ENCODE measurements at regions not wholly inside any gene's neighbourhood (a gene's known extent, or its start where the extent isn't known, plus 50 kb on each side); places are given as distances from the start of the nearest gene placed in this dataset.

DNA sequence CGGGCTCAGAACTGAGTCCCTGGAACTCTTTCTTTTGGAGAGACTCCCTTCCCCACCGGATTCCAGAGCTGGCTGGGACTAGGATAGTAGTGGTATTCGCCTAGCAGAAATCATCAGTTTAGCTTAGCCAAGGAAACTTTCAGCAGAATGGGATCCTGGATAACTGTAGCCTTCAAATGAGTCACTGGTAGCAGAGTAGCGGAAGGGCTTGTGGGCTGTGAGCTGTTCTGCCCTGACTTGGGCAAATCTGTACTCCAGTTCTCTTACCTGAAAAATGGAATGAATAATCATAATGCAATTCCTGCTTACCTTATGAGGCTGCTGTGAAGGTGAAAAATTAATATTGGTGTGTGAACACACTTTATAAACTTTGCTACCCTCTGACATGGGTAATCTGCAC is 244.3 kb upstream of the CHD6 start:
- Histone ChIP-seq H3K4me2 (no peak overlapping the region), H3K27me3 (ENCODE audit: insufficient read depth, low read depth) (no peaks in the 10 kb centered on the region), H3K9ac (no peak overlapping the region), H3K4me1 (ENCODE audit: low read depth, poor library complexity, severe bottlenecking) (no peaks in the 10 kb centered on the region), H4K20me1 (ENCODE audit: insufficient read depth) (no peaks in the 10 kb centered on the region), H3K4me3 (IDR thresholded peaks at IDR 0.05; ENCODE audit: insufficient read depth, low read depth, low read length) (no peak overlapping the region), H3K79me2 (ENCODE audit: insufficient read depth, low read depth) (no peaks in the 10 kb centered on the region), H3K27ac (no peak overlapping the region), H2AFZ (ENCODE audit: low read depth) (no peak overlapping the region), H3K36me3 (ENCODE audit: insufficient read depth) (no peaks in the 10 kb centered on the region)
- TF ChIP-seq, protein P1, sequence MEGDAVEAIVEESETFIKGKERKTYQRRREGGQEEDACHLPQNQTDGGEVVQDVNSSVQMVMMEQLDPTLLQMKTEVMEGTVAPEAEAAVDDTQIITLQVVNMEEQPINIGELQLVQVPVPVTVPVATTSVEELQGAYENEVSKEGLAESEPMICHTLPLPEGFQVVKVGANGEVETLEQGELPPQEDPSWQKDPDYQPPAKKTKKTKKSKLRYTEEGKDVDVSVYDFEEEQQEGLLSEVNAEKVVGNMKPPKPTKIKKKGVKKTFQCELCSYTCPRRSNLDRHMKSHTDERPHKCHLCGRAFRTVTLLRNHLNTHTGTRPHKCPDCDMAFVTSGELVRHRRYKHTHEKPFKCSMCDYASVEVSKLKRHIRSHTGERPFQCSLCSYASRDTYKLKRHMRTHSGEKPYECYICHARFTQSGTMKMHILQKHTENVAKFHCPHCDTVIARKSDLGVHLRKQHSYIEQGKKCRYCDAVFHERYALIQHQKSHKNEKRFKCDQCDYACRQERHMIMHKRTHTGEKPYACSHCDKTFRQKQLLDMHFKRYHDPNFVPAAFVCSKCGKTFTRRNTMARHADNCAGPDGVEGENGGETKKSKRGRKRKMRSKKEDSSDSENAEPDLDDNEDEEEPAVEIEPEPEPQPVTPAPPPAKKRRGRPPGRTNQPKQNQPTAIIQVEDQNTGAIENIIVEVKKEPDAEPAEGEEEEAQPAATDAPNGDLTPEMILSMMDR (conservative IDR thresholded peaks at IDR 0.05; ENCODE audit: low read depth, low read length), result no peak

DNA sequence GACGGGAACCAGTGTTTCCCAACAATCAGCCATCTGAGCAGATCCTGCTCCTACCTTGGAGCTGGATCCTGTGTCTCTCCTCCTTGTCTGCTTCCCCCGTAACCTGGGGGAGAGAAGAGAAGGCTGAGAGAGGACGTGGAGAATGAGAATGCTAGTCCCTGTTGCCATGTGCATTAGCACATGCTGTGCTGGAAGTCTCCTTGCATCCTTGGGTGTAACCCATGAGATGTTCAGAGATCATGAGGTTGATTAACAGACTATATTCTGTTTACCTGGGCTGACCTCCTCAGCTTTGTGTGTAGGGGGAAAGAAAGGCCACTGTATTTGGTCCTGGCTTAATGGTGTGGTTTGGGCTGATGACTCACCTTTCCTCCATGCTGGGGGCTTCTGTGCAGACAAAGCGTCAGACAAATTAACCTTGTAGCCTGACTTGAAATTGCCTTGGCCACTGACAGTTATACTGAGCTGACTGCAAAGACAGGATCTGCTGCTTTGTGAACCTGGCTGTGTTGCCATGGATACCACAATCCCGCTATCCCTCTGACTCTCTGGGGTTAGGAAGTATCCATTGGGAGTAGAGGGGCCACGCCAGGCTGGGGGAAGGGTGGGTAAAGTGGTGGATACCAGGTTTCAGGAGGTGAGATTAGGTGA is 243.7 kb upstream of the CHD6 start:
- no peaks in the 10 kb centered on the region for H4K20me1 ChIP-seq (ENCODE audit: insufficient read depth)
- no peaks in the 10 kb centered on the region for H3K36me3 ChIP-seq (ENCODE audit: insufficient read depth)
- no peaks in the 10 kb centered on the region for H3K27me3 ChIP-seq (ENCODE audit: insufficient read depth, low read depth)
- H3K4me2 ChIP-seq, result no peak overlapping the region
- H3K4me3 ChIP-seq (IDR thresholded peaks at IDR 0.05; ENCODE audit: insufficient read depth, low read depth, low read length), result no peak overlapping the region
- no peak overlapping the region for H3K27ac ChIP-seq
- no peaks in the 10 kb centered on the region for H3K4me1 ChIP-seq (ENCODE audit: low read depth, poor library complexity, severe bottlenecking)
- no peak overlapping the region for H3K9ac ChIP-seq
- H3K79me2 ChIP-seq (ENCODE audit: insufficient read depth, low read depth), result no peaks in the 10 kb centered on the region
- TF ChIP-seq, protein P1 (conservative IDR thresholded peaks at IDR 0.05; ENCODE audit: low read depth, low read length), result no peak
- H2AFZ ChIP-seq (ENCODE audit: low read depth), result no peak overlapping the region

DNA sequence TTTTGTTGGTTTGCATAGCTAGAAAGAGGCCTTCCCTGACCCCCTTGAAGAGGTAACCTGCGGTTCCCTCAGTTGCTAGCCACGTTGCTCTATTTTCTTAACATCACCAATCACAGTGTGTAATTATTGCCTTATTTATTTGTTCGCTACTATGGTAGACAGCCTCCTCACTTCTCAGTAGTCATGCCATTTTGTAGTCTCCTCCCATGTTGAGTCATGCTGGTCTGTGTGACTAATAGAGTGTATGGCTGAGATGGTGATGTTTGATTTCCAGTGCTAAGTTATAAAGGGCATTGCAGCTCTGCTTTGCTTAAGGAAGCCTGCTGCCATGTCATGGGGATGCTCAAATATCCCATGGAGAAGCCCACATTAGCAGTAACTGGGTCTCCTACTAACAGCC is 236.6 kb upstream of the CHD6 start:
- Histone ChIP-seq H3K4me2 (no peak overlapping the region), H3K79me2 (ENCODE audit: insufficient read depth, low read depth) (no peaks in the 10 kb centered on the region), H4K20me1 (ENCODE audit: insufficient read depth) (no peaks in the 10 kb centered on the region), H2AFZ (ENCODE audit: low read depth) (no peak overlapping the region), H3K4me3 (IDR thresholded peaks at IDR 0.05; ENCODE audit: insufficient read depth, low read depth, low read length) (no peak overlapping the region), H3K4me1 (ENCODE audit: low read depth, poor library complexity, severe bottlenecking) (no peaks in the 10 kb centered on the region), H3K27me3 (ENCODE audit: insufficient read depth, low read depth) (no peaks in the 10 kb centered on the region), H3K9ac (no peak overlapping the region), H3K27ac (no peak overlapping the region), H3K36me3 (ENCODE audit: insufficient read depth) (no peaks in the 10 kb centered on the region)
- TF ChIP-seq, protein P1 (conservative IDR thresholded peaks at IDR 0.05; ENCODE audit: low read depth, low read length), result no peak

DNA sequence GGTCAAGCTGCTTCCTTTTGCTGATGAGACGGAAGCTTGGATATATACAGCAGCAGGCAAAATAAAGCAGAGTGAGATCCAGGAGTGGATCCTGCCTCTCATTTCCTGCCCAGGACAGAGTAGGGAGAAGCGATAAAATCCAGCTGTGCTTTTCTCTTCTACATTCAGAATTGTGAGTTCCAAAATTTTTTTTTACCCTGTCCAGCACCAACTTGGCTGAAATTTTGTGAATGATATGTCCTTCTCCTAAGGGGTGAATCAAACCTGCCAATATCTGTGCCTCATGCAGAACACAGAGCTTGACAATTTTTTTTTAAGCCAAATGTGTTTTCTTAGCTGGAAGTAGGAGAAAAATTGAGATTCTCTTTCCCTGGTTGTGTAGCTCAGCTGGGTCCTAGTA is 235.6 kb upstream of the CHD6 start:
- Histone ChIP-seq H3K9ac (no peak overlapping the region), H3K4me2 (no peak overlapping the region), H3K4me3 (IDR thresholded peaks at IDR 0.05; ENCODE audit: insufficient read depth, low read depth, low read length) (no peak overlapping the region), H3K27me3 (ENCODE audit: insufficient read depth, low read depth) (no peaks in the 10 kb centered on the region), H3K79me2 (ENCODE audit: insufficient read depth, low read depth) (no peaks in the 10 kb centered on the region), H2AFZ (ENCODE audit: low read depth) (no peak overlapping the region), H3K36me3 (ENCODE audit: insufficient read depth) (no peaks in the 10 kb centered on the region), H3K27ac (no peak overlapping the region), H3K4me1 (ENCODE audit: low read depth, poor library complexity, severe bottlenecking) (no peaks in the 10 kb centered on the region), H4K20me1 (ENCODE audit: insufficient read depth) (no peaks in the 10 kb centered on the region)
- TF ChIP-seq, protein P1 (conservative IDR thresholded peaks at IDR 0.05; ENCODE audit: low read depth, low read length), result no peak
